ENCODE measurements at regions not wholly inside any gene's neighbourhood (a gene's known extent, or its start where the extent isn't known, plus 50 kb on each side); places are given as distances from the start of the nearest gene placed in this dataset.

DNA sequence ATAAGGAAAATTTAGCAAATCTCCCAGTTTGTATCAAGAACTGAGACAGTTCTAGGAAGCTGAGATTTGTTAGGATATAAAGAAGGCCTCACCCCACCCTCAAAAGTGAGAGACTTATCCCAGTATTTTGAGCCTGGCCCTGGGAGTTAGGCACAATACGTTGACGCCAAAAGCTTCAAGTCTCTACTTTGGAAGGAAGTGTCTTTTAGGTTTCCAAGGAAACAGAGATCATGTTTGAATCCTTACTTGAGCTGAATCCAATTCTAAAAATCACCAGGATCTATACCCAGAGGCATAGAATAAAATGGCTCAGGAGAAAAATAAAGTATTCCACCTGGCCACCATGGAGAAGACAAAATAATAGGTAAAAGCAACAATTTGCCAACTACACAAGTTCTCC, 115.9 kb upstream of the NRG3 start:
- DNase-seq (ENCODE audit: low read depth in 2 of 2), result no peak

DNA sequence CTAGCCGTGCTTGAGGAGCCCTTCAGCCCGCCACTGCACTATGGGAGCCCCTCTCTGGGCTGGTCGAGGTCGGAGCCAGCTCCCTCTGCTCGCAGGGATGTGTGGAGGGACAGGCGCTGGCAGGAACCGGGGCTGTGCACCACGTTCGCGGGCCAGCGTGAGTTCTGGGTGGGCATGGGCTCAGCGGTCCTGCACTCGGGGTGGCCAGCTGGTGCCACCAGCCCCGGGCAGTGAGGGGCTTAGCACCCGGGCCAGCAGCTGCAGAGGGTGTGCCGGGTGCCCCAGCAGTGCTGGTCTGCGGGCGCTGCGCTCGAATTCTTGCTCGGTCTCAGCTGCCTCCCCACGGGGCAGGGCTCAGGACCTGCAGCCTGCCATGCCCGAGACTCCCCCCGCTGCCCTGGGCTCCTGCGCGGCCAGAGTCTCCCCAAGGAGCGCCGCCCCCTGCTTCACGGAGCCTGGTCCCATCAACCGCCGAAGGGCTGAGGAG, 90.8 kb upstream of the NRG3 start:
- DNase-seq (ENCODE audit: low read depth in 2 of 2), result no peak

DNA sequence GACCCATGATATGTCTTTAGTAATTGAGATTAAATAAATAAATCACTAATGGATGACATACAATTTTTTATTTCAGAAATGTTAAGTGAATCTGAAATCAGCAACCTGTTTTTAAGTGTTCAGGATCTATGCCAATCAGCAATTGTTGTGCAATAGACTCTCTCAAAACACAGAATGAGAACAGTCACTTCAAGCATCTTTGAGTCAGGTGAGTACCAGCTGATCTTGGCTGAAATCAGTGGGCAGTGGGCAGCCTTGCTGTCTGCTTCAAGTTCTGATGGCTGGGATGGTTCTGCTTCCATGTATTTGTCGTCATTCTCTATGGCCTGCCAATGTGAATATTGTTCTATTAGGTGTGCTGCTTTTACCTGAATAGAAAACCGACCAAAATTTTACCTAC, 82.3 kb upstream of the NRG3 start:
- no peak for DNase-seq (ENCODE audit: low read depth in 2 of 2)

DNA sequence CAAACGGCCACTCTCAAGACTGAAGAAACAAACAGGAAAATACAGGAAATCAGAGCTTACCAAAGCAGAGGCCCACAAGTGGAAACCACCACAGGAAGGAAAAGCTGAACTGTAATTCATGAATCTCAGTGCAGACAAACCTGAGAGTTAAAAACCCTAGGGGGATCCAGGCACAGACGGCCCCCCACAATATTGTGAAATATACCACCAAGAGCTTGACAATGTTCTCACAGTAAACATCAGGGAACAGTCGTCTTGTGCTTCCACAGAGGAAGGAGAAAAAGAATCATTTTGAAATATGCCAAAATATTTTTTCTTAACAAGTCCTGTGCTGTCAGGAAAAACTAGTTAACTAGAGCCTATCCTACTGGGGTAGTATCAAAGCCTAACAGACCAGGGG, 68.2 kb upstream of the NRG3 start:
- no peak for DNase-seq (ENCODE audit: low read depth in 2 of 2)

DNA sequence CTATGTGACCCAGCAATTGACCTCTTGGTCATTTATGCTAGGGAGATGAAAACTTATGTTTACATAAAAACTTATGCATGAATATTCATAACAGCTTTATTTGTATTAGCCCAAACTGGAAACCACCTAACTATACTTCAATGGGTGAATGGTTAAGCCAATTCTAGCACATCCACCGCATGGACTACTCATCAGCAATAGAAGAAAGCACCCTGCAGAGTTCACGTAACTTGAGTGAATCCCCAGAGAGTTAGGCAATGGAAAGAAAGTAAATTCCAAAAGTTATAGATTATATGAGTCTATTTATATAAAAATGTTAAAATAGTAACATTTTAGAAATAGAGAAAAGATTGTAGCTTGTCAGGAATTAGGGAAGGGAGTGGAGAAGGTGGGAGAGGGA, 60.2 kb upstream of the NRG3 start:
- no peak for DNase-seq (ENCODE audit: low read depth in 2 of 2)

DNA sequence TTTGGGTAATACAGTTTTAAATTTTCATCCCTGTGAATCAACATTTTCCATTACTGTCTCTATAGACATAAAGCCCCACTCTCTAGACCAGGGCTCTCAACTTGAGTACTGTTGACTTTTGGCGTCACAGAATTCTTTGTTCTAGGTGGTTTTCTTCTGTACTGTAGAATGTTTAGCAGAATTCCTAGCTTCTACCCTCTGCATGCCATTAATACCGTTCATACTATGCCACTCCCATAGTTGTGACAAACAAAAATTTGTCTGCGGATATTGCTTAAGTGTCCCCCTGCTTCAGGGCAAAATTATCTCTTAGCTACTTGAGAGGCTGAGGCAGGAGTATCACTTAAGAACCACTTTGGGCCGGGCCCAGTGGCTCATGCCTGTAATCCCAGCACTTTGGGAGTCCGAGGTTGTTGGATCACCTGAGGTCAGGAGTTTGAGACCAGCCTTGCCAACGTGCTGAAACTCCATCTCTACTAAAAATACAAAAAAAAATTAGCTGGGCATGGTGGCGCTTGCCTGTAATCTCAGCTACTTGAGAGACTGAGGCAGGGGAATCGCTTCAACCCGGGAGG, 57.3 kb upstream of the NRG3 start:
- no peak for DNase-seq (ENCODE audit: low read depth in 2 of 2)

DNA sequence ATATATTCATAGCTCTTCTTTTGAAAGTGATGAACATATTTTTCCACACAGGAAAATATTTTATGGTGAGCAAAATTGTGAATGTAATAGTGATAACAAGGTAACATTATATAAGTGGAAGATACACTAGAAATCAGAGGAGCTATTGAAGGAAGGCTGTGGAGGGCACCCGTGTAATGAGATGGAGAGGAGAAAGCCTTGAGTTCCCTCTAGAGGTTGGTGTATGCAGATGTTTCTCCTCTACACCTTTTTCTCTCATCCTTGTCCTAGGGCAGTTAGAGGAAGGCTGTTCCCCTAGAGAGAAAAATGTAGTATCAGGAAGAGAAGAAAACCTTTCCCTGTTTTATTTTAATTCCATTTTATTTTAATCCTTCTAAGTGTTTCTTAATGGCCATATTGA, 54.6 kb upstream of the NRG3 start:
- DNase-seq (ENCODE audit: low read depth in 2 of 2), result no peak
